ENCODE measurements at regions not wholly inside any gene's neighbourhood (a gene's known extent, or its start where the extent isn't known, plus 50 kb on each side); places are given as distances from the start of the nearest gene placed in this dataset.

- no peaks in the 10 kb centered on the region for H3K27me3 ChIP-seq (replicated peaks; ENCODE audit: insufficient read depth)
- H3K9me2 ChIP-seq (ENCODE audit: insufficient read depth) = no peaks in the 10 kb centered on the region
- no peaks in the 10 kb centered on the region for H3K36me3 ChIP-seq (ENCODE audit: low read depth)
- no peak overlapping the region for H3K9ac ChIP-seq
- H3K4me1 ChIP-seq (ENCODE audit: insufficient read depth) = peaks cover 27% of the 10 kb centered on the region
- H3K4me2 ChIP-seq (ENCODE audit: unreplicated experiment) = peak overlapping the region; percentile 19
- 0 to 6% methylated on average over 1 of the region's 1 CpG for WGBS, 2 experiments (ENCODE audit: low coverage in 1 of 2, low lambda C conversion rate in 2 of 2, missing lambda C conversion rate in 2 of 2)
- in situ Hi-C loops (cut with MboI) = no loop called here
- H4K20me1 ChIP-seq (ENCODE audit: insufficient read depth) = no peaks in the 10 kb centered on the region
- H3K79me2 ChIP-seq (ENCODE audit: insufficient read depth) = no peaks in the 10 kb centered on the region
- no peak overlapping the region for H3K4me3 ChIP-seq
- DNase-seq = peak; percentile 88
- no peak overlapping the region for H2AFZ ChIP-seq
- peaks cover 19% of the 10 kb centered on the region for H3F3A ChIP-seq (ENCODE audit: insufficient read depth)
- TF ChIP-seq EZH2 (IDR thresholded peaks at IDR 0.05; ENCODE audit: insufficient read depth, poor library complexity, severe bottlenecking) (no peak), EZH2phosphoT487 (IDR thresholded peaks at IDR 0.05; ENCODE audit: insufficient read depth, low read depth) (no peak)
- no peaks in the 10 kb centered on the region for H3K9me3 ChIP-seq (ENCODE audit: low read depth)
- H3K27ac ChIP-seq = peak overlapping the region; percentile 31
Observed at GRCh38 chr3:64300790-64301423, 75.6 kb upstream of the PRICKLE2 start.

GRCh38 chr3:64299206-64299605 lies 73.9 kb upstream of the PRICKLE2 start:
- Histone ChIP-seq H3K27ac (no peak overlapping the region), H3K4me3 (no peak overlapping the region)
- in situ Hi-C loops (cut with MboI) = no loop called here

GRCh38 chr3:64297563-64297962 lies 72.3 kb upstream of the PRICKLE2 start:
- H3K4me3 ChIP-seq = no peak overlapping the region
- TF ChIP-seq EZH2 (IDR thresholded peaks at IDR 0.05; ENCODE audit: insufficient read depth, poor library complexity, severe bottlenecking) = no peak
- DNase-seq = no peak
- H2AFZ ChIP-seq = no peak overlapping the region
- H4K20me1 ChIP-seq (ENCODE audit: insufficient read depth) = no peaks in the 10 kb centered on the region
- 83 to 93% methylated on average over 1 of the region's 1 CpG for WGBS, 2 experiments (ENCODE audit: low coverage in 1 of 2, low lambda C conversion rate in 2 of 2, missing lambda C conversion rate in 2 of 2)
- no peaks in the 10 kb centered on the region for H3K9me2 ChIP-seq (ENCODE audit: insufficient read depth)
- H3K9me3 ChIP-seq (ENCODE audit: low read depth) = no peaks in the 10 kb centered on the region
- in situ Hi-C loops (cut with MboI) = no loop called here
- no peaks in the 10 kb centered on the region for H3K79me2 ChIP-seq (ENCODE audit: insufficient read depth)
- H3K27me3 ChIP-seq (replicated peaks; ENCODE audit: insufficient read depth) = no peaks in the 10 kb centered on the region
- H3K4me1 ChIP-seq (ENCODE audit: insufficient read depth) = peaks cover 37% of the 10 kb centered on the region
- peaks cover 31% of the 10 kb centered on the region for H3F3A ChIP-seq (ENCODE audit: insufficient read depth)
- H3K4me2 ChIP-seq (ENCODE audit: unreplicated experiment) = no peak overlapping the region
- H3K27ac ChIP-seq = no peak overlapping the region
- no peaks in the 10 kb centered on the region for H3K36me3 ChIP-seq (ENCODE audit: low read depth)
- no peak overlapping the region for H3K9ac ChIP-seq

More at GRCh38 chr3:64299206-64299605, 73.9 kb upstream of the PRICKLE2 start:
- Histone ChIP-seq H3F3A (ENCODE audit: insufficient read depth) (peaks cover 31% of the 10 kb centered on the region), H3K27me3 (replicated peaks; ENCODE audit: insufficient read depth) (no peaks in the 10 kb centered on the region), H2AFZ (no peak overlapping the region), H3K36me3 (ENCODE audit: low read depth) (no peaks in the 10 kb centered on the region), H3K4me2 (ENCODE audit: unreplicated experiment) (no peak overlapping the region), H4K20me1 (ENCODE audit: insufficient read depth) (no peaks in the 10 kb centered on the region), H3K4me1 (ENCODE audit: insufficient read depth) (peaks cover 37% of the 10 kb centered on the region), H3K79me2 (ENCODE audit: insufficient read depth) (no peaks in the 10 kb centered on the region), H3K9me2 (ENCODE audit: insufficient read depth) (no peaks in the 10 kb centered on the region), H3K9me3 (ENCODE audit: low read depth) (no peaks in the 10 kb centered on the region), H3K9ac (no peak overlapping the region)
- TF ChIP-seq EZH2 (IDR thresholded peaks at IDR 0.05; ENCODE audit: insufficient read depth, poor library complexity, severe bottlenecking) = no peak
- TF ChIP-seq EZH2phosphoT487 (IDR thresholded peaks at IDR 0.05; ENCODE audit: insufficient read depth, low read depth) = no peak
- DNase-seq = peak; percentile 13
- WGBS, 2 experiments (ENCODE audit: low coverage in 1 of 2, low lambda C conversion rate in 2 of 2, missing lambda C conversion rate in 2 of 2) = 42 to 52% methylated on average over 1 of the region's 1 CpG

- in situ Hi-C loops (cut with MboI) = no loop called here
- H3K27me3 ChIP-seq (replicated peaks; ENCODE audit: insufficient read depth) = no peaks in the 10 kb centered on the region
- TF ChIP-seq EZH2 (IDR thresholded peaks at IDR 0.05; ENCODE audit: insufficient read depth, poor library complexity, severe bottlenecking) (no peak), EZH2phosphoT487 (IDR thresholded peaks at IDR 0.05; ENCODE audit: insufficient read depth, low read depth) (no peak)
- WGBS, 2 experiments (ENCODE audit: low coverage in 1 of 2, low lambda C conversion rate in 2 of 2, missing lambda C conversion rate in 2 of 2) = 3 to 7% methylated on average over 5 of the region's 5 CpGs
- H4K20me1 ChIP-seq (ENCODE audit: insufficient read depth) = no peaks in the 10 kb centered on the region
- H3K27ac ChIP-seq = peak overlapping the region; percentile 56
- H3K4me3 ChIP-seq = no peak overlapping the region
- H3K36me3 ChIP-seq (ENCODE audit: low read depth) = no peaks in the 10 kb centered on the region
- H3K4me1 ChIP-seq (ENCODE audit: insufficient read depth) = peaks cover 45% of the 10 kb centered on the region
- peak overlapping the region; percentile 17 for H3K4me2 ChIP-seq (ENCODE audit: unreplicated experiment)
- H3K9ac ChIP-seq = 0 out of 2 replicates have a peak overlapping the region, but pooled peaks have one; percentile 7
- peaks cover 39% of the 10 kb centered on the region for H3F3A ChIP-seq (ENCODE audit: insufficient read depth)
- H2AFZ ChIP-seq = no peak overlapping the region
- H3K9me3 ChIP-seq (ENCODE audit: low read depth) = no peaks in the 10 kb centered on the region
- H3K79me2 ChIP-seq (ENCODE audit: insufficient read depth) = no peaks in the 10 kb centered on the region
- no peaks in the 10 kb centered on the region for H3K9me2 ChIP-seq (ENCODE audit: insufficient read depth)
- peak; percentile 97 for DNase-seq
Observed at GRCh38 chr3:64295594-64295993, 70.3 kb upstream of the PRICKLE2 start.

All from GM23248 (cell line).